Esophagus (tissue), 2 donors: ENCODE measurements at regions not wholly inside any gene's neighbourhood (a gene's known extent, or its start where the extent isn't known, plus 50 kb on each side); places are given as distances from the start of the nearest gene placed in this dataset.
A peak's percentile ranks its signal among the peaks of the same experiment; 100 is the strongest.

ENCODE experiments used
- H3K27ac ChIP-seq, 2 donors: one replicate each; pipeline ENCODE4 v1.5.1; 2013; ENCODE audit warnings: low read depth in 2 of 2, mild to moderate bottlenecking in 2 of 2, inconsistent platforms in 1 of 2, low read length in 1 of 2, moderate library complexity in 1 of 2
- H3K27me3 ChIP-seq, 2 donors: one replicate each; pipeline ENCODE4 v1.6.1; 2013; ENCODE audit warnings: low read length in 2 of 2, control low read depth in 1 of 2, mild to moderate bottlenecking in 1 of 2; ENCODE audit not compliant: insufficient read depth in 2 of 2, control insufficient read depth in 1 of 2
- H3K36me3 ChIP-seq, 2 donors: one replicate each; pipeline ENCODE4 v1.6.1; 2013; ENCODE audit warnings: low read length in 1 of 2; ENCODE audit not compliant: control insufficient read depth in 2 of 2, insufficient read depth in 2 of 2
- H3K4me1 ChIP-seq, 2 donors: one replicate each; pipeline ENCODE4 v1.6.1; 2013; ENCODE audit warnings: low read length in 1 of 2; ENCODE audit not compliant: control insufficient read depth in 2 of 2, insufficient read depth in 2 of 2
- H3K4me3 ChIP-seq, 2 donors: one replicate each; pipeline ENCODE4 v1.5.1; 2013; ENCODE audit warnings: low read length in 2 of 2, mild to moderate bottlenecking in 2 of 2, low read depth in 1 of 2, moderate library complexity in 1 of 2
- H3K9me3 ChIP-seq, 2 donors: one replicate each; pipeline ENCODE4 v1.6.1; 2013; ENCODE audit warnings: mild to moderate bottlenecking in 2 of 2, low read depth in 1 of 2, low read length in 1 of 2, moderate library complexity in 1 of 2; ENCODE audit not compliant: control insufficient read depth in 2 of 2, insufficient read depth in 1 of 2
- WGBS, 2 donors: extraction: QIAGEN DNeasy Blood & Tissue Kit; methylation state at CpG; one replicate each; pipeline ENCODE4 v1.1.7; 2013; 5-methylcytosine and 5-hydroxymethylcytosine counted together
- donor health status: healthy with polysubstance abuse.
- donor health status: Bipolar disorder and iron deficiency.

DNA sequence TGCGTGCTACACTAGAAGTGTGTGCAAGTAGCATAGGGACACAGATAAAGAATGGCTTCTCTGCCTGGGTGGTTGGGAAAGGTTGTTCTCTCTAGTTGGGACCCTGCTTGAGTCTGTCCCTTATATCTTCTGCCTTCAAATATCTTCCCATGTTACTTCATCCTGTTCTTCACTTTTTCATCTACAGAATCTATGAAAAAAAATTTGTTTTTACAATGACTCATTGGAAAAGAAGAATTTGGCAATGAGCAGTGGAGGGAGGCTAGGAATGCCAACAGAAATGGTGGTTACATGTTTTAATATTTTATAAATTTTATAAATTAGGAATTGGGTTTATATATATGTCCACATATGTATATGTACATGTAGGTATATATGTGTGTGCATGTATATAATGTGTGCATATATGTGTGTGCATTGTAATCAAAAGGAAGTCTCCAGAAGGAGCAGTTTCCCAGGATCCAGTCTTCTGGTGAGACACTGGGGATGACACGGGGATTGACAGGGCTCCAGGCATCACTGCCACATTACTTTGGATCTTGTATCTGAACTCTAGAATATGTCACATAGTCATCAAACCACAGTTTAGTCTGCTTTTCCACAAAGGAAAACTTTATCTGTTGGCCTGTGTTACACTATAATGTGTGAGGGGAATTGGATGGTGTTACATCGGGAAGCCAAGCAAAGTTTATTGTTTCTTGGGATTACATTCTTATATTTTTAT is 75.3 kb upstream of the RIPOR2 start:
- H3K36me3 ChIP-seq = no peaks in the 10 kb centered on the region
- H3K27ac ChIP-seq = no peak overlapping the region
- no peak overlapping the region for H3K4me3 ChIP-seq
- H3K9me3 ChIP-seq = no peaks in the 10 kb centered on the region
- no peaks in the 10 kb centered on the region for H3K27me3 ChIP-seq
- H3K4me1 ChIP-seq = peaks cover 0 to 4% of the 10 kb centered on the region in 2 donors
- WGBS, 2 donors = 83 to 85% methylated on average over 3 of the region's 3 CpGs

GRCh38 chr6:25012657-25013056 is 76.9 kb upstream of the RIPOR2 start:
- no peaks in the 10 kb centered on the region for H3K9me3 ChIP-seq
- 41 to 45% methylated on average over 2 of the region's 2 CpGs for WGBS, 2 donors
- H3K27me3 ChIP-seq = no peaks in the 10 kb centered on the region
- peaks cover 0 to 3% of the 10 kb centered on the region in 2 donors for H3K4me1 ChIP-seq
- no peak overlapping the region for H3K4me3 ChIP-seq
- H3K27ac ChIP-seq = no peak overlapping the region
- no peaks in the 10 kb centered on the region for H3K36me3 ChIP-seq

DNA sequence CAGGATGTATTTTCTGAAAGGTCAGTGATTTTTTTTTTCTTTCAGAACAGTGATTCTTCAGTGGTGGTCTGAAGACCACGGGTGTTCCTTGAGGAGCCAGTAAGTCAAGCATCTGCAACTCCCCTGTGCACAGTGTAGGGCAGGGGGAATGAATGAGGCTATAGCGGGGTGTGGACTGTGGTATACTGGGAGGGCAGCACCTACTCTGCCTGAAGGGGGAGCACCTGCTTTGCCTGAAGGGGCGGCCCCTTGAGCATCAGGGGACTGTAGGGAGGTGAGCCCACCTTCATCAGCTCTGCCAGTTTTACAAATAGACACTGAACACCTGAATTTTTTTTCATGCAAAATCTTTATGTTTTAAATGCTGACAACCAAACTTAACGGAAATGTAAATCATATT is 77.5 kb upstream of the RIPOR2 start:
- H3K4me3 ChIP-seq = no peak overlapping the region
- WGBS, 2 donors = 74 to 92% methylated on average over 4 of the region's 4 CpGs
- no peak overlapping the region for H3K27ac ChIP-seq
- peaks cover 0 to 3% of the 10 kb centered on the region in 2 donors for H3K4me1 ChIP-seq
- H3K36me3 ChIP-seq = no peaks in the 10 kb centered on the region
- no peaks in the 10 kb centered on the region for H3K9me3 ChIP-seq
- H3K27me3 ChIP-seq = no peaks in the 10 kb centered on the region

DNA sequence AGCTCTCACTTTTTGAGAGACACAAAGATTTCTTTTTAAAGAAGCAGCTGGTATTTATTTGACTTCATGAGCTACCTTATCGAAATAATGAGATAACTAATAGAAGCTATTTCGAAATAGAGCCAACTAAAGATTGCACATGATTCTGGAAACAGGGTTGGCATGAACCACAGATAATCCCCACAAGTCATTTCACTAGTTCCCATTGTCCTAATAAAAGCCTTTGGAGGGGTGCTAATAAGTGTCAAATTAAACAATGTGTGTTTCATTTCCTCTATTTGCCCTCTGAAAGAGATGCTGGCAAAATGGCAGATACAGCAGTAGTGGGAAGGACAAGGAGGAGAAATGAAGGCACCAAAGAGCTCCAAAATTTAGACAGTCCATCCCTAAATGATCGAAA is 78.6 kb upstream of the RIPOR2 start:
- WGBS, 2 donors = 87 to 89% methylated on average over 3 of the region's 3 CpGs
- peaks cover 0 to 3% of the 10 kb centered on the region in 2 donors for H3K4me1 ChIP-seq
- H3K36me3 ChIP-seq = no peaks in the 10 kb centered on the region
- H3K27me3 ChIP-seq = no peaks in the 10 kb centered on the region
- no peaks in the 10 kb centered on the region for H3K9me3 ChIP-seq
- H3K27ac ChIP-seq = no peak overlapping the region
- no peak overlapping the region for H3K4me3 ChIP-seq

DNA sequence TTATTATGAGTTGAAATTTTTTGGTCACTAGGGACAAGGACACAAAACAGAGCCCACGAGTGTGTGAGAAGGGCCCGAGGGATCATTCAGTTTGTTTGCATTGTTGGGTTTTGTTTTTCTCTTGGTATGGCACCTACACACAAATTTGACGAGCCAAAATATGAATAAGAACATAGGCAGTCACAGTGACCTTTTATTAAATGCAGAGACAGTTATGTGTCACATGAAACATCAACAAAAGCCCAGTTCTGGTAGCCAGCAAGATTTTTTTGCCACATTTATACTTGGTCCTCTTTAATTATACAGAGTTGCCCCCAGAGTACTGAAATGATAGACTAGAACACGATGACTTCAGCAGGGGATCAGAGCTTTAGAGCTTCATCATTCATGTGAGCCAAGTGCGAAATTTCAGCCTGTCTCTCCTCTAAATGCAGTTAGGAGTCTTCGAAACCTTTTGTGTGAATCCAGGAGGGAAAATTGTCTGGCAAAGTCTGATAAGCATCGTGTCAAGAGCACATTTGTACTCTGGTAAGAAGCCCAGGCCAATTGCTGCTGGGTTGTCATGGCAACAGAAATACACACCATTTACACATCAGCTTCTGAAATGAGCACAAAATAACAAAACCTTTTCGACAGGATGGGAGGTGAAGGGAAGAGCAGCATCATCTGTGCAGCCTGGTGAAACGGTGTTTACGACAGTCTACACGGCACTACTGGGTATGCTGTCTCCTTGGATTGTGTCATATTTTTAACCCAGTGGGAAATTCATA is 79.2 kb upstream of the RIPOR2 start:
- Histone ChIP-seq H3K9me3 (no peaks in the 10 kb centered on the region), H3K4me3 (no peak overlapping the region), H3K4me1 (peaks cover 0 to 3% of the 10 kb centered on the region in 2 donors), H3K27ac (peak overlapping the region in 1 of 2 donors; percentile 41), H3K27me3 (no peaks in the 10 kb centered on the region), H3K36me3 (no peaks in the 10 kb centered on the region)
- WGBS, 2 donors = 41 to 48% methylated on average over 11 of the region's 11 CpGs

DNA sequence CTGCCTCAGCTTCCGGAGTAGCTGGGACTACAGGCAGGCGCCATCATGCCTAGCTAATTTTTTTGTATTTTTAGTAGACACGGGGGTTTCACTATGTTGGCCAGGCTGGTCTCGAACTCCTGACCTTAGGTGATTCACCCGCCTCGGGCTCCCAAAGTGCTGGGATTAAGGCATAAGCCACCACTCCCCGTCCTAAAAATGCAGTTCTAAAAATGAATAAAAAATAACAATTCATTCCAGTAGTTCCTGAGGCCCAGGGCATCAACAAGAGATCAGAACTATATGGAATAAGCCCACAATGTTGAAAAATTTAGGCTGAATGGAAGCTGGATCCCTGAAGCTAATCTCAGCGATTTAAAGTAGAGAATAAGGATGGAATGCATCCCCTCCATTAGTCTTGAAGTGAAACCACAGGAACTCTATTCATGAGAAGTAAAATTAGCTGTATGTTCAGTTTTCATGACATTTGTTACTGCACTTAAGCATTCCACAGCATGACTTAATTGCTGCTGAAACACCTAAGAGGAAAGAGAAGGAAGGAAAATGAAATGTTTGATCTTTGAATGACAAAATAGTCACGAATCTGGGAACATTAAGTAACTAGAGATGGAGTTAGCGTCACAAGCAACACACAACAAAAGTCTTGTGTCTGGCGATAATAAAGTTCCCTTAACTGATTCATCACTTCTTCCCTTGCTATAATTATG is 80.4 kb upstream of the RIPOR2 start:
- Histone ChIP-seq H3K4me3 (no peak overlapping the region), H3K4me1 (peaks cover 0 to 3% of the 10 kb centered on the region in 2 donors), H3K36me3 (no peaks in the 10 kb centered on the region), H3K27me3 (no peaks in the 10 kb centered on the region), H3K27ac (no peak overlapping the region), H3K9me3 (no peaks in the 10 kb centered on the region)
- WGBS, 2 donors = 60 to 66% methylated on average over 11 of the region's 11 CpGs

- H3K9me3 ChIP-seq = no peaks in the 10 kb centered on the region
- no peaks in the 10 kb centered on the region for H3K36me3 ChIP-seq
- no peak overlapping the region for H3K4me3 ChIP-seq
- 43 to 56% methylated on average over 4 of the region's 4 CpGs for WGBS, 2 donors
- H3K4me1 ChIP-seq = peaks cover 0 to 3% of the 10 kb centered on the region in 2 donors
- no peaks in the 10 kb centered on the region for H3K27me3 ChIP-seq
- H3K27ac ChIP-seq = peak overlapping the region; percentile 34 to 45
Measured at GRCh38 chr6:25017486-25017885, 81.7 kb upstream of the RIPOR2 start.

GRCh38 chr6:25017932-25018567 is 82.3 kb upstream of the RIPOR2 start:
- Histone ChIP-seq H3K36me3 (no peaks in the 10 kb centered on the region), H3K9me3 (no peaks in the 10 kb centered on the region), H3K27ac (no peak overlapping the region), H3K27me3 (no peaks in the 10 kb centered on the region), H3K4me1 (peaks cover 0 to 3% of the 10 kb centered on the region in 2 donors), H3K4me3 (no peak overlapping the region)
- 44 to 56% methylated on average over 7 of the region's 7 CpGs for WGBS, 2 donors

GRCh38 chr6:25018568-25018954 is 82.8 kb upstream of the RIPOR2 start:
- H3K27ac ChIP-seq = no peak overlapping the region
- H3K4me1 ChIP-seq = peaks cover 0 to 3% of the 10 kb centered on the region in 2 donors
- no peak overlapping the region for H3K4me3 ChIP-seq
- no peaks in the 10 kb centered on the region for H3K9me3 ChIP-seq
- H3K27me3 ChIP-seq = no peaks in the 10 kb centered on the region
- 81 to 85% methylated on average over 4 of the region's 4 CpGs for WGBS, 2 donors
- H3K36me3 ChIP-seq = no peaks in the 10 kb centered on the region
